CD4-positive, CD25-positive, alpha-beta regulatory T cell (primary cell): ENCODE measurements at regions not wholly inside any gene's neighbourhood (a gene's known extent, or its start where the extent isn't known, plus 50 kb on each side); places are given as distances from the start of the nearest gene placed in this dataset.

ENCODE experiments used
- ATAC-seq, 2 donors: fragments of 150-1000 bp; cut with Tn5 transposase; one replicate each; pipeline ENCODE4 v1.10.0; 2021; ENCODE audit warnings: low read depth in 2 of 2, moderate number of reproducible peaks in 2 of 2, moderate library complexity in 1 of 2
- DNase-seq, 3 donors: peaks; one replicate each; pipeline versions ENCODE4 v3.0.0 to v3.0.0-alpha.2; 2012 to 2022; ENCODE audit warnings: mixed read lengths in 1 of 3
- H3K27ac ChIP-seq: one replicate; pipeline ENCODE4 v1.7.0; 2013; ENCODE audit warnings: mild to moderate bottlenecking, low read length; ENCODE audit not compliant: insufficient read depth, poor library complexity, severe bottlenecking
- H3K27me3 ChIP-seq: one replicate; pipeline ENCODE4 v1.7.0; 2013; ENCODE audit warnings: low read length; ENCODE audit not compliant: control insufficient read depth, insufficient read depth
- H3K36me3 ChIP-seq: one replicate; pipeline ENCODE4 v1.7.0; 2013; ENCODE audit warnings: mild to moderate bottlenecking, low read length, moderate library complexity; ENCODE audit not compliant: control insufficient read depth, insufficient read depth
- H3K4me1 ChIP-seq: 2 replicates; pipeline ENCODE4 v1.7.0; 2013; ENCODE audit warnings: mild to moderate bottlenecking, low read length; ENCODE audit not compliant: insufficient read depth, control insufficient read depth, poor library complexity, severe bottlenecking
- H3K4me3 ChIP-seq: one replicate; pipeline ENCODE4 v1.7.0; 2013; ENCODE audit warnings: low read depth, mild to moderate bottlenecking, low read length, moderate library complexity
- H3K9me3 ChIP-seq, 2 experiments: 1 replicate in 1 of 2; 2 replicates in 1 of 2; pipeline ENCODE4 v1.7.0; 2013; ENCODE audit warnings: low read length in 2 of 2, mild to moderate bottlenecking in 1 of 2, moderate library complexity in 1 of 2; ENCODE audit not compliant: control insufficient read depth in 2 of 2
- H3K27ac Mint-ChIP-seq, 3 donors: one replicate each; pipeline ENCODE4 v1.8.0; 2020 to 2022; ENCODE audit warnings: mild to moderate bottlenecking in 3 of 3, mixed read lengths in 3 of 3, moderate library complexity in 2 of 3
- H3K27me3 Mint-ChIP-seq: one replicate; pipeline ENCODE4 v1.8.0; 2022; ENCODE audit warnings: mild to moderate bottlenecking, mixed read lengths
- H3K36me3 Mint-ChIP-seq: one replicate; pipeline ENCODE4 v1.8.0; 2020; ENCODE audit warnings: mixed read lengths
- H3K4me1 Mint-ChIP-seq, 4 donors: one replicate each; pipeline ENCODE4 v1.8.0; 2020 to 2022; ENCODE audit warnings: mixed read lengths in 4 of 4, mild to moderate bottlenecking in 1 of 4
- H3K4me3 Mint-ChIP-seq, 4 donors: one replicate each; pipeline ENCODE4 v1.8.0; 2020 to 2022; ENCODE audit warnings: mild to moderate bottlenecking in 4 of 4, mixed read lengths in 4 of 4, moderate library complexity in 3 of 4
- H3K9me3 Mint-ChIP-seq, 7 donors: one replicate each; pipeline ENCODE4 v1.8.0; 2020 to 2022; ENCODE audit warnings: mixed read lengths in 7 of 7, mild to moderate bottlenecking in 3 of 7, moderate library complexity in 2 of 7

DNA sequence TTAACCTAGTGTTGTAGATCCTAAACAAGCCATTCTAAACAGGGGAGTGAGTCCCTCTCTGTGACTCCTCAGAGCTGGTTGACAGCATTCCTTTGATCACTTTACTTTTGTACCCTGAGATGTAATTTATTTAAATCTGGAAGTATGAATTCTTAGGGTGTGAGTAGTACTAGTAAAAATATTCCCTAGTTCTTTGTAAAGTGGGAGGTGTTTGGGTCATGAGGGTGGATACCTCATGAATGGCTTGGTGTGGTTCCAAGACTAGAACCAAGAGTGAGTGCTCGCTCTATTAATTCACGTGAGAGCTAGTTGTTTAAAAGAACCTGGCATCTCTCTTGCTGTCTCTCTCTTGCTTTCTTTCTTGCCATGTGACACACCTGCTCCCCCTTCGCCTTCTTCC is 223.7 kb downstream of the SQOR start:
- no peaks in the 10 kb centered on the region for H3K36me3 ChIP-seq
- H3K9me3 Mint-ChIP-seq: peaks cover 0 to 8% (median 0%) of the 10 kb centered on the region in 7 donors
- H3K27ac ChIP-seq: no peak overlapping the region
- no peak overlapping the region for H3K4me3 ChIP-seq
- DNase-seq: no peak
- no peaks in the 10 kb centered on the region for H3K4me1 Mint-ChIP-seq
- H3K4me3 Mint-ChIP-seq: no peak overlapping the region
- H3K9me3 ChIP-seq: no peaks in the 10 kb centered on the region
- H3K27ac Mint-ChIP-seq: no peak overlapping the region
- no peaks in the 10 kb centered on the region for H3K4me1 ChIP-seq
- H3K27me3 ChIP-seq: no peaks in the 10 kb centered on the region
- H3K27me3 Mint-ChIP-seq: no peaks in the 10 kb centered on the region
- H3K36me3 Mint-ChIP-seq: no peaks in the 10 kb centered on the region
- ATAC-seq: no peak

DNA sequence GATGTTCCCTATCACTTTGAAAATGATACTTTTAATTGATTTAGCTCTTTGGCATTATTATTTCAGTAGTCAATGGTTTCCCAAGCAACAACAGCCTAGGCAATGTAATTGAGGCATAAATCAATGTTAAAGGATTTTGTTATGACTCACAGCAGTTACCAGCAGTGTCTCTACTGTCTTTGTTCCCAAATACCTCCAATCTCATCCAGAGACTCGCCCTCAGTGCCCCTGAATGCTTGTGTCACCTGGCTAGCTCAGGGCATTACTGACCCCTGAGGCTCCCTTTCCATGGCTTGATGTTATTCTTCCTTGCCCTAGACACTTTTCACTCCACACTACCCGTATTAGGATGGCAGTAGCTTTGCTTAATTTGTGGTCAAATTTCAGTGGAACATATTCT is 227.2 kb downstream of the SQOR start:
- no peaks in the 10 kb centered on the region for H3K36me3 Mint-ChIP-seq
- no peak for ATAC-seq
- H3K27me3 Mint-ChIP-seq: no peaks in the 10 kb centered on the region

DNA sequence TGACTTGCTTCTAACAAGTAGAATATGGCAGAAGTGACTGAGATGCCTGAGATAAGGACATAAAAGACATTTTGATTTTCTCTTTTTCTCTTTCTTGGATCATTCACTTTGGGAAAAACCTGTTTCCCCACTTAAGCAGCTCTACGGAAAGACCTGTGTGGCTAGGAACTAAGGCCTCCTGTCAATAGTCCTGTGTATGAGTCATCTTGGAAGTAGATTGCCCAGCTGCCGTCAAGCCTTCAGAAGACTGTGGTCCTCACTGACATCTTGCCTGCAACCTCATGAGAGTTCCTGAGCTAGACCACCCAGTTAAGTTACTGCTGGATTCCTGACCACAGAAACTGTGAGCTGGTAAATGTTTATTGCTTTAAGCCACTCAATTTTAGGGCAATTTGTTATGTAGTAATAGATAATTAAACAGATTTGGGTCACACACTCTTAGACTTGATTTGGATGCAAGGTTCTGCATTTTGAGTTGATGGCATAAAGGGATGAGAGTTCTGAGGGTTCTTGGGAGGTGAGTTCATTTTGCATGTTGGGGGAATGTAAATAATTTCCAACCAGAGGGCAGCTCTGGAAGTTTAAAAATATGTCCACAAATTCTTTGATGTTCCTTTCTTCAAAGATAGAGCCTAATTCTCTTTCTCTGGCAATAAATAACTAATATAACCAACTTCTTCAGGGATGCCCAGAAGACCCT is 229.2 kb downstream of the SQOR start:
- Histone ChIP-seq H3K4me3 (no peak overlapping the region), H3K4me1 (no peaks in the 10 kb centered on the region), H3K27ac (no peak overlapping the region), H3K9me3 (no peaks in the 10 kb centered on the region), H3K27me3 (no peaks in the 10 kb centered on the region), H3K36me3 (no peaks in the 10 kb centered on the region)
- H3K4me3 Mint-ChIP-seq: no peak overlapping the region
- H3K36me3 Mint-ChIP-seq: no peaks in the 10 kb centered on the region
- peaks cover 0 to 2% (median 0%) of the 10 kb centered on the region in 7 donors for H3K9me3 Mint-ChIP-seq
- no peak overlapping the region for H3K27ac Mint-ChIP-seq
- no peaks in the 10 kb centered on the region for H3K4me1 Mint-ChIP-seq
- no peaks in the 10 kb centered on the region for H3K27me3 Mint-ChIP-seq
- DNase-seq: no peak
- no peak for ATAC-seq

More for the DNA sequence above, 227.2 kb downstream of the SQOR start:
- Mint-ChIP-seq H3K4me3 (no peak overlapping the region), H3K27ac (no peak overlapping the region), H3K9me3 (peaks cover 0 to 1% (median 0%) of the 10 kb centered on the region in 7 donors), H3K4me1 (no peaks in the 10 kb centered on the region)
- Histone ChIP-seq H3K36me3 (no peaks in the 10 kb centered on the region), H3K9me3 (no peaks in the 10 kb centered on the region), H3K27ac (no peak overlapping the region), H3K27me3 (no peaks in the 10 kb centered on the region), H3K4me1 (no peaks in the 10 kb centered on the region), H3K4me3 (no peak overlapping the region)
- DNase-seq: no peak

DNA sequence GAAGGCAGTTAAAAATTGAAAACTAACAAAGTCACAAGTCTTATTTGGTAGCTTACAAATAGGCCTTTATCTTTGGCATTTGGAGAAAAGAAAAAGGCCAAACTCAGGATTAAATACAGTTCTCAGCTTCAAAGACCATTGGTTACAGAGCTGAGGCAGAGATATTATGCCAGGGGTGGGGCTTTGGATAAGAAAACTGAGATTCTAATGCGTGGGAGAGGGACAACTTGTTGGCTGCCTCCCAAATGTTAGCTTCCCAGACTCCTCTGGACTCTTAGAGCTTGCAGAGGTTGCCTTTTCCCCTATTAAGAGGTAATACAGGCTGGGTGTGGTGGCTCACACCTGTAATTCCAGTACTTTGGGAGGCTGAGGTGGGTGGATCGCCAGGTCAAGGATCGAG is 231.8 kb downstream of the SQOR start:
- no peaks in the 10 kb centered on the region for H3K36me3 ChIP-seq
- H3K27me3 ChIP-seq: no peaks in the 10 kb centered on the region
- ATAC-seq (no peak), DNase-seq (no peak)
- no peak overlapping the region for H3K27ac Mint-ChIP-seq
- H3K27me3 Mint-ChIP-seq: no peaks in the 10 kb centered on the region
- H3K36me3 Mint-ChIP-seq: no peaks in the 10 kb centered on the region
- H3K4me3 Mint-ChIP-seq: no peak overlapping the region
- H3K4me1 ChIP-seq: no peaks in the 10 kb centered on the region
- no peak overlapping the region for H3K27ac ChIP-seq
- H3K4me3 ChIP-seq: no peak overlapping the region
- peaks cover 0 to 3% (median 1%) of the 10 kb centered on the region in 7 donors for H3K9me3 Mint-ChIP-seq
- H3K4me1 Mint-ChIP-seq: no peaks in the 10 kb centered on the region
- H3K9me3 ChIP-seq: no peaks in the 10 kb centered on the region

DNA sequence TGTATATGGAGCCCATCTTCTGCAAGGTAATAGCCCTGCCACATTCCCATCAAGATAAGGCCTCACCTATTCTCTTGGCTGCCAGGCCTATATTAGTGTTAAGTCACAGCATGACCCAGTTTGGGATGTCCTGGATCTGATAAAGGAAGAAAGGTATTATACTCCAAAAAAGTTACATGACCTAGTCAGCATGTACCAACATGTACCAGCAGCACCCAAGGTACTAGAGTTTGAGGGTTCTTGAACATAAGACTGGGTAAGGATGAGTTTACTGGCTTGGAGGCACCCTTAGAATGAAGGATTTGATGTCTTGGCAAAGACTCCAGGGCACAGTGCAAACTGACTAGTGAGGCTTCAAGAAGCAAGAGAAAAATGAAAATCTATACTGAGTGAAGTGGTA is 232.5 kb downstream of the SQOR start:
- Mint-ChIP-seq H3K4me1 (no peaks in the 10 kb centered on the region), H3K9me3 (peaks cover 0 to 9% (median 2%) of the 10 kb centered on the region in 7 donors), H3K4me3 (no peak overlapping the region), H3K27ac (no peak overlapping the region), H3K27me3 (no peaks in the 10 kb centered on the region), H3K36me3 (no peaks in the 10 kb centered on the region)
- Histone ChIP-seq H3K4me3 (no peak overlapping the region), H3K4me1 (no peaks in the 10 kb centered on the region), H3K9me3 (no peaks in the 10 kb centered on the region), H3K27ac (no peak overlapping the region), H3K36me3 (no peaks in the 10 kb centered on the region), H3K27me3 (no peaks in the 10 kb centered on the region)
- ATAC-seq (no peak), DNase-seq (no peak)

DNA sequence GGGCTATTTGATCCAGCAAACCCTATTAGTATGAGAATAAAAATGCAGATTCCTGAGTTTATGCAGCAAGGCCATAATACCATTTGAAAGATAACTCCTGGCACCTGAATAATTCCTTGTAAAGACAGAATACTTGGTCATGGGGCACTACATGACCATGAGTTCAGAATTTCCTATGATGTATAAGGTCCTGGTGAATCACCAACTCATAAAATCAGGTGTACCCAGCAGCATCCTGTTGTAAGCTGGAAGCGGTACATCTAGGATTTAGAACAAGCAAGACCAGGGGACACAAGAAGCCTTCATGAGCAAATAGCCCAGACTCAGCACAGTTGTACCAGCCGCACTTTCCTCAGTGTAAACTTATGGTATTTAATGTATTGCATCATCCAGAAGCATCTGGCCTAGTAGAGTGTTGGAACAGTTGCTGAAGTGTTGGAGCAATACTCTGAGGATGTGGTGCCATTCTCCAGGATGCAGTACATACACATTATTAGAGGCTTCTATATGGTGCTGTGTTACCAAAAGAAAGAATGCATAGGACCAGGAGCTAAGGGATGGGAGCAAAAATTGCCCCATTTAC is 233.4 kb downstream of the SQOR start:
- Histone ChIP-seq H3K27ac (no peak overlapping the region), H3K27me3 (no peaks in the 10 kb centered on the region), H3K9me3 (no peaks in the 10 kb centered on the region), H3K4me1 (no peaks in the 10 kb centered on the region), H3K4me3 (no peak overlapping the region), H3K36me3 (no peaks in the 10 kb centered on the region)
- ATAC-seq (no peak), DNase-seq (no peak)
- Mint-ChIP-seq H3K27me3 (no peaks in the 10 kb centered on the region), H3K4me1 (no peaks in the 10 kb centered on the region), H3K4me3 (no peak overlapping the region), H3K9me3 (peaks cover 0 to 9% (median 4%) of the 10 kb centered on the region in 7 donors), H3K36me3 (no peaks in the 10 kb centered on the region), H3K27ac (no peak overlapping the region)

DNA sequence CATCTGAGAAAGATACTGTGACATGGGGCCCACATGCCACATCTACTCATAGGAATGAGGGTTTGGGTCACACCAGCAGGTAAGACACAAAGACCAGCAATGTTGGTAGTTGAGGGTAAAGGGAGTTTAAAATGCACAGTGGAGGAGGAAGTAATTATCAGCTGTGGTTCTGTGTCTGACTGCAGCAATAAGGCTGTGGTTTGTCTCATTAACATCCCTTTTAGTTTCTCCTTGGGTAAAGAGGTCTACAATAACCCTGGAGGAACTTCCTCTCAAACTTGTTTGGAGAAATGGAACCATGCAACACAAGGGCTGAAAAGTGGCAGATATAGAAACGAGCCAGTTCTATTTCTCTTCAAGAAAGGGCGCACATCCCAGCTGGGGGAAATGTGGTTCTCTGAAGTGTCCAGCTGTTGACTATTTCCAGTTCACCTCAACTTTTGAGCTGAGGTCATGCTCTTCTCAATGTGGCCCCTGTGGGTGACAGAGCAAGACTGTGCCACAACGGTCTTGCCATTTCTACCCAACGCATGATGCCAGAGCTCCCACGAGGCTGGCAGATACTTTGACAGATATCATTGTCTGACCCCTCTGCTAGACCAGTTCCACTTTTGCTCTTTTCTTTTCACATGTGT is 234.3 kb downstream of the SQOR start:
- H3K4me3 ChIP-seq: no peak overlapping the region
- H3K27me3 ChIP-seq: no peaks in the 10 kb centered on the region
- no peak for DNase-seq
- ATAC-seq: no peak
- no peaks in the 10 kb centered on the region for H3K4me1 ChIP-seq
- Mint-ChIP-seq H3K36me3 (no peaks in the 10 kb centered on the region), H3K27me3 (peaks cover 2% of the 10 kb centered on the region), H3K4me3 (no peak overlapping the region), H3K27ac (no peak overlapping the region), H3K9me3 (peaks cover 0 to 13% (median 6%) of the 10 kb centered on the region in 7 donors), H3K4me1 (no peaks in the 10 kb centered on the region)
- no peaks in the 10 kb centered on the region for H3K9me3 ChIP-seq
- no peaks in the 10 kb centered on the region for H3K36me3 ChIP-seq
- H3K27ac ChIP-seq: no peak overlapping the region
